OCI-LY7 (cell line): ENCODE measurements at regions not wholly inside any gene's neighbourhood (a gene's known extent, or its start where the extent isn't known, plus 50 kb on each side); places are given as distances from the start of the nearest gene placed in this dataset.

Experiments used
- BruUV-seq: library from RNA; stranded (reverse); fragments of 400-500 nt; replicated peaks from 2 replicates; lab custom pipeline; 2021; lab: Mats Ljungman, UMichigan
- CTCF ChIA-PET: fragments of 300-600 bp; sonication (Branson Sonifier 250); formaldehyde crosslinking; loops from one replicate; lab custom pipeline; 2022; ENCODE audit warnings: antibody characterized with exemption; ENCODE audit not compliant: unreplicated experiment; lab: Charles Lee
- POLR2A ChIA-PET: fragments of 300-600 bp; sonication (Branson Sonifier 250); formaldehyde crosslinking; loops from one replicate; lab custom pipeline; 2022; ENCODE audit warnings: antibody characterized with exemption; lab: Charles Lee
- DNase-seq: peaks from one replicate; pipeline ENCODE4 v3.0.0-alpha.2; 2015; ENCODE audit warnings: low spot score
- H2AFZ ChIP-seq: fragments of 200-600 bp; sonication (generic), shearing (Covaris generic); 2 replicates; pipeline ENCODE4 v1.6.1; 2014; ENCODE audit warnings: mild to moderate bottlenecking, antibody characterized with exemption, low read length, moderate library complexity
- H3K27ac ChIP-seq: fragments of 200-600 bp; sonication (generic); 2 replicates; pipeline ENCODE4 v1.5.1; 2014; ENCODE audit warnings: mixed run types, low read depth, mild to moderate bottlenecking, moderate library complexity, low read length, inconsistent platforms; ENCODE audit not compliant: poor library complexity, severe bottlenecking
- H3K36me3 ChIP-seq: fragments of 200-600 bp; sonication (generic); 2 replicates; pipeline ENCODE4 v1.6.1; 2014; ENCODE audit warnings: mild to moderate bottlenecking, antibody characterized with exemption, low read length, moderate library complexity, mixed read lengths; ENCODE audit not compliant: insufficient read depth
- H3K4me1 ChIP-seq: fragments of 200-600 bp; sonication (generic); 2 replicates; pipeline ENCODE4 v1.5.1; 2014; ENCODE audit warnings: mild to moderate bottlenecking, low read length; ENCODE audit not compliant: insufficient read depth, poor library complexity, severe bottlenecking
- H3K4me2 ChIP-seq: fragments of 200-600 bp; sonication (generic); 2 replicates; pipeline ENCODE4 v1.6.1; 2014; ENCODE audit warnings: mild to moderate bottlenecking, low read length
- H3K4me3 ChIP-seq: fragments of 200-600 bp; sonication (generic); 2 replicates; pipeline ENCODE4 v1.5.1; 2014; ENCODE audit warnings: mild to moderate bottlenecking, low read depth, low read length; ENCODE audit not compliant: poor library complexity, severe bottlenecking
- H3K79me2 ChIP-seq: fragments of 200-600 bp; sonication (generic); 2 replicates; pipeline ENCODE4 v1.6.1; 2016; ENCODE audit warnings: low read depth, mild to moderate bottlenecking, low read length, moderate library complexity, mixed read lengths; ENCODE audit not compliant: insufficient read depth
- H3K9me2 ChIP-seq: fragments of 200-600 bp; sonication (generic); 2 replicates; pipeline ENCODE4 v1.6.1; 2016; ENCODE audit warnings: mild to moderate bottlenecking, low read length, mixed read lengths; ENCODE audit not compliant: insufficient read depth
- H3K9me3 ChIP-seq: fragments of 200-600 bp; sonication (generic); 2 replicates; pipeline ENCODE4 v1.6.1; 2014; ENCODE audit warnings: mild to moderate bottlenecking, mixed run types, low read length, mixed read lengths
- H4K20me1 ChIP-seq: fragments of 200-600 bp; sonication (generic); 2 replicates; pipeline ENCODE4 v1.6.1; 2014; ENCODE audit warnings: mild to moderate bottlenecking, antibody characterized with exemption, low read length, moderate library complexity, mixed read lengths; ENCODE audit not compliant: insufficient read depth
- CTCF ChIP-seq: fragments of 200-600 bp; sonication (generic); conservative IDR thresholded peaks from 2 replicates; pipeline ENCODE4 v1.5.1; 2014; ENCODE audit warnings: mild to moderate bottlenecking, antibody characterized with exemption, low read length, moderate library complexity, mixed read lengths
- EZH2phosphoT487 ChIP-seq: fragments of 200-600 bp; sonication (generic); IDR thresholded peaks from 2 replicates; pipeline ENCODE4 v1.6.1; 2018; ENCODE audit warnings: low read depth, borderline replicate concordance, mild to moderate bottlenecking, mixed run types, antibody characterized with exemption, low read length, moderate library complexity, mixed read lengths
- intact Hi-C: fragments of 100-400 bp; cut with micrococcal nuclease; formaldehyde crosslinking; loops from one replicate; pipeline ENCODE4 v1.10.0; 2022; ENCODE audit not compliant: unreplicated experiment

DNA sequence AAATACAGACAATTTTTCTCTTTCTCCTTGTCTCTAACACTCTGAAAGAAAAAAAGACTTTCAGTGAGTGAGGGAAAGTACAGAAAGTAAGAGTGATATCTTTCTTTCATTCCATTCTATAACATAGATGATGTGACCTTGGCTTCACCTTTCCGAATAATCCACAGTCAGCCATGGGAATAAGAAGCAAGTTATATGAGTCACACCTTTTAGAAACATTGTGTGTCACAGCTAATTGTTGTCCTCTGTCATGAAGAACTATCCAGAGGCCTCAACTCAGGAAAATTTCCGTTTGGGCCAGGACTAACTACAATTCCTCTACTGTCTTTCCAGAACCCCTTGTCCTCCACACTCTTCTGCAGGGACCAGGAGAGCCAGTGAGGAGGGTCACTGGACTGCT is 209.7 kb upstream of the FAR2 start:
- Histone ChIP-seq H4K20me1 (no peaks in the 10 kb centered on the region), H3K27ac (no peak overlapping the region), H3K36me3 (no peaks in the 10 kb centered on the region), H3K9me3 (no peaks in the 10 kb centered on the region), H3K4me1 (no peaks in the 10 kb centered on the region), H3K9me2 (no peaks in the 10 kb centered on the region), H2AFZ (no peak overlapping the region), H3K4me3 (no peak overlapping the region), H3K79me2 (no peaks in the 10 kb centered on the region), H3K4me2 (no peak overlapping the region)
- POLR2A ChIA-PET = no interaction called here
- CTCF ChIA-PET = no interaction called here
- BruUV-seq = no TSS peak
- intact Hi-C loops = no loop called here
- TF ChIP-seq EZH2phosphoT487 (no peak), CTCF (no peak)
- DNase-seq = no peak

DNA sequence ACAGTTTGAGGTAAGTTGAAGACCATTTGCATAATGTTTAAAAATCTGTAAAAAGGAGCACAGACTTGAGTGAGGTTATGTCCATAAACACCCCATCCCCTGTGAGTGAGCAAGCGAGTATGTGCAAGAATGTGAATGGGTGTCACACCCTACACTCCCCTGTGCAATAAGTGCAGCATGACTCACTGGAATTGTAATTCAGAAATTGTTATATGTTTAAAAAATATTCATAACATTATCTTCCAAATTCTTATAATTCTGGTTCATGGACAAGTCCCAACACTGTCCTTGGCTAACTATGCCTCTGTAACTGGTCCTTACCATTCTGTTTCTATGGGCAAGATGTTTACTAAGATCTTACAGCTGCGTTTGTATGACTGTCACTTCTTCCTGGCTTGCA is 207.8 kb upstream of the FAR2 start:
- H2AFZ ChIP-seq = no peak overlapping the region
- TF ChIP-seq EZH2phosphoT487 = no peak
- TF ChIP-seq CTCF = no peak
- H3K4me1 ChIP-seq = no peaks in the 10 kb centered on the region
- H3K79me2 ChIP-seq = no peaks in the 10 kb centered on the region
- no peaks in the 10 kb centered on the region for H3K36me3 ChIP-seq
- H3K9me2 ChIP-seq = no peaks in the 10 kb centered on the region
- no peak overlapping the region for H3K4me2 ChIP-seq
- POLR2A ChIA-PET = no interaction called here
- no peak for DNase-seq
- intact Hi-C loops = no loop called here
- no peaks in the 10 kb centered on the region for H4K20me1 ChIP-seq
- H3K4me3 ChIP-seq = no peak overlapping the region
- H3K9me3 ChIP-seq = no peaks in the 10 kb centered on the region
- CTCF ChIA-PET = no interaction called here
- no peak overlapping the region for H3K27ac ChIP-seq
- no TSS peak for BruUV-seq

- Histone ChIP-seq H3K4me3 (no peak overlapping the region), H2AFZ (no peak overlapping the region), H3K36me3 (no peaks in the 10 kb centered on the region), H4K20me1 (no peaks in the 10 kb centered on the region), H3K4me2 (no peak overlapping the region), H3K79me2 (no peaks in the 10 kb centered on the region), H3K9me2 (no peaks in the 10 kb centered on the region), H3K27ac (no peak overlapping the region), H3K4me1 (no peaks in the 10 kb centered on the region), H3K9me3 (no peaks in the 10 kb centered on the region)
- CTCF ChIA-PET = no interaction called here
- DNase-seq = no peak
- TF ChIP-seq CTCF = no peak
- no peak for TF ChIP-seq EZH2phosphoT487
- intact Hi-C loops = no loop called here
- POLR2A ChIA-PET = no interaction called here
- no TSS peak for BruUV-seq
These were observed 202.7 kb upstream of the FAR2 start for GRCh38 chr12:28946361-28946760.
